ENCODE measurements at regions not wholly inside any gene's neighbourhood (a gene's known extent, or its start where the extent isn't known, plus 50 kb on each side); places are given as distances from the start of the nearest gene placed in this dataset.

DNA sequence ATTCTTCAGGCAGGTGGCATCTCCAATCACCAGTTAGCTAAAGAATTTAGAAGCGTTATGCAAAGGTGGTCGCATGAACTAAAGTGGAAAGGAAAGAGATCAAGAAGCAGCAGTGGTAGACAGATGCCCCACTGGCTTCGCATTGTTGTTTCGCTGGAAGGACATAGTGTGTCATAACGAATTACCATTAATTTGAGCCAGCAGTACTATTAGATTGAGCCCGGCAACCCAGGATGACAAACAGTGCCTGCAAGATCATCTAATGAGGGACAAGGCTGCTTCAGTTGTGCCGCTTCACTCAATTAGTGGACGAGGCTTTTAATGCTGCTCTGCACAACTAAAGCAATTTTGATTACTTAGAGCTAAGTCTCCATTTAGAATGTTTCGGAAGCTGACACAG is 274.5 kb upstream of the SOX5 start:
- no peak for DNase-seq (ENCODE audit: low spot score)

DNA sequence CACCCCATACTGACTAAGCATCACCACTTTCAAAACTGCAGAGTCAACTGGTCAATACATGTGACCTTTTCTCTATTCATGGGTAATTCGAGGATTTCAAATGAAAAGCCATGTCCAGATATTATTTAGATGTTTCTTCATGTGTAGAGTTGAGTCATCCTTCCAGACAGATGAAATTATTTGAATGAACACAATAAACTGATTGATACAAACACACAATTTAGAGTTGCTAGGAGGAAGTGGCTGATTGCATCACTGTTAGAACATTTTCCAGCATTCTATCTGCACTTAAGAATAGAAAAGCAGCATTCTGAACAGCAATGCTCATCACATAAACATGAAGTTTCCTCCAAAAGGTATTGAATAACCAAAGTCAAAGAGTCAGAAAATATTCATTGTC is 273.5 kb upstream of the SOX5 start:
- no peak for DNase-seq (ENCODE audit: low spot score)

DNA sequence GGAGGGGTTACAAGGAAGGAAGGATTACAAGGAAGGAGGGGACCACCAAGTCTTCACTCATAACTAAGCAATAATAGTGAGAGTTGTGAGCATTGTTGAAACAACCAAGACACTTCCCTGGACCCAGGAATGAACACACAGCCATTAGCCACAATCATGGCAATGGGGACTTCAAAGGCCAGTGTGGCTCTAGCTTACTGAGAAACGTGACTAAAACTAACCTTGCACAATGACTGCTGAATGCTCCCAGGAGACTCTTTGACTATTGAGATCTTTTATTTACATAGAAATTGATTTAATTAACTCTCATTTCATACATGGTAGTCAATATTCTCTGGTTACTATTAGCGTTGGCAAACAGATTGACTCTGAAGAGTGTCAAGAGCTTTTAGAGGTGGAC is 263.0 kb upstream of the SOX5 start:
- DNase-seq (ENCODE audit: low spot score), result no peak

DNA sequence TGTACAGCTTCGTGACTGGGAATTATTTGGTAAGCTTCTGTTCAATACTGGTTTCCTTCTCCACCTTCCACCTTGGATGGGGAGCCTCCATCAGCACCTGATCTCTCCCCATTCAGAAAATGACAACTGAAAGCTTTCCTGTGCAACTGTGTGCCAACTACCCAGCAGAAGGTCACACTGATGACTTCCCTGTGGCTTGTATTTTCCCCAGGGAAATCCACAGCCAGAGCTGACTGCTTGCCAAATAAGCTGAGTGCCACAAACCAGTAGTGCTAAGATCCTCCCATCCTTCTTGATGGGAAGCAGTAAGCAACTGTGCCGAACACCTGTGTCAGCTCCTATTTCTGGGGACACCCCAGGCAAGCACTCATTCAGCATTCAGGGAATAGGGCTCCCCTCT is 257.2 kb upstream of the SOX5 start:
- DNase-seq (ENCODE audit: low spot score), result no peak

DNA sequence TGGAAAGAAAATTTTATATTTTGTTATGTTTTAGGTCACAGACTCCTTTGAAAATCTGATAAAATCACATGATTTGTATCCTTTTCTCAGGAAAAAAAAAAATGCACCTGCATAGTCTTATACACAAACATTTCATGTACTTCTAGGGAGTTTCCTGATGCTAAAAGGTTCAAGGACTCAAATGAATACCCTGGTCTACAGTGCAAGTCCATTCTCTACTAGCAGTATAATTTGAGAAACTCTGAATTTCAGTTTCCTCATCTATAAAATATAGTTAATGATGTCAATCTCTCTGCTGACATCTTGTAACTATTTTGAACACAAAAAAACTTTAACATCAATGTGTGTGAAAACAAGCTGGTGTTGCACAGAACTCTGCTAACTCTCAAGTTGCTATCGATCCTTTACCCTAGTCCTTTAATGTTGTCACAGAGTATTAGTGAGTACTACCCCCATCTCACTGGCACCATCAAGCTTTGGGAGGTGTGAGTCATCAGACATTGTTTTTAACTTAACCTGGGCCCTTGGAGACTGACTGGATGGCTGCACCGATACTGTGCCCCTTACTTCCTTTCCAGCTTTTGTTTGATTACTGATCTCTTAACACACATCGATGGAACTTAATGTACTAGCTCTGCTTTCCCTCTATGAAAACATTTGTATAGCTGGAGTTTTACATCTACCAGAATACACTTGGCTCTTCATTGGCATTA is 251.9 kb upstream of the SOX5 start:
- DNase-seq (ENCODE audit: low spot score), result no peak

DNA sequence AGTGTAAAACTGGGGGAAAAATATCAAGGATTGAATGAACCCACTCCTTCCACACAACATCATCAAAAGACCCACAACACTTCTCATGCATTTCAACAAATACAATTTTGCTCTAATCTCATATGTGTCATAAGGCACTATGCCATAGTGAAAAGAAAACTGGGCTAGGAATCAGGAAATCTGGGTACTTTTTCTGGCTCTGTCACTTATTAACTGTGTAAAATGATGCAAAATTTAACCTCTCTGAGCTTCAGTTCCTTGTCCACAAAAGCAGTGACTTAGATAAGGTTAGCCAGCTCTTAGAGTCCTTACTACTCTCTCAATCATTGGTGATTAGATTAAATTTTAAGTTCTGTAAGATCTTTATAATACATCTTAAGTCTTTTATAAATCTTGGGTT is 250.5 kb upstream of the SOX5 start:
- DNase-seq (ENCODE audit: low spot score), result no peak

DNA sequence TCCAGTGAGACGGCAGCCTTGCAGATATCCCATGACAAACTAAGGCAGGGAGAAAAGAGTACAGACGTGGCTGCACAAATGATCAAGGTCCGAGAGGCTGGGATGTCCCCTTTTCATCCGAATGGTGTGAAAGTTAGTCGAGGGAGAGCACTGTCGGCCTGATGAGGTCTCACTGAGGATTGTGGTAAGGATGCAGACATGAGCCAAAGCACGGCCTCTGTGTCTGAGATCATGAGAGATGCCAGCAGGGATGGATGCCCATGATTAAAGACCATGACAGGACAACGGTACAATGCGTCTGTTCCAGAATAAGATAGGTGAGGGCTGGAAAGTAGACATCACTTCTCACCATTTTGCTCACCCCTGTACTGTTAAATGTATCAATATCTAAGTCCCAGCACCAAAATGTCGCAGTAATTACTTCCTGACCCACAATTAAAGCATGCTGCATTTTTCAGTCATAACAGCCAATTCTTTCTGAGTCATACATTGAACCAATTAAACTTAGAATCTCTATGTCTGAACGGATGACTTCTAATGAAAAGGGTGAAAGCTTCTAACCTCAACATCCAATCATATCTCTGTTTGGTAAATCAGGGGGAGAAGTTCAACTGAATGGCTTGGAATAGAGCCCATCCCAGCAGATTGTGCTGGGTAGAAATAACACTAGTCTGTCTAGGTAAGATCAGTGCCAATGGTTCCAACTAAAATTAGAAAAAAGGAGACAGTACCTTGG is 249.6 kb upstream of the SOX5 start:
- no peak for DNase-seq (ENCODE audit: low spot score)

DNA sequence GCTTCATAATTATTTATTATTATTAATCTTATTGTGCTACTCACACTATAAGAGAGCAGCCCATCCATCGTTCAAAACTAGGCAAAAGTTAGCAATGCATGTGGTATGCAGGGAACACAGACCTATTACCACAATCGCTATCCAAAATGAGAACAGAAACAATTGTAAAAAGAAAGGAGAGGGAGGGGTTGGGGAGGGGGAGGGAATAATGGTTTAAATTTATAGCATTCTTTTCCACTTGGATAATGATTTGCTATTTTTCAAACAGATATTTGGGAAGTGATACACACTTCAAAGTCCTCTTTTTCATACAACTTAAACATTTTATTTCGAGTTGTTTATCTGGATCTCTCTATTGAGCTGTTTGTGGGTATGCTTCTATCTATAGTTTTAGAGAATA is 248.6 kb upstream of the SOX5 start:
- no peak for DNase-seq (ENCODE audit: low spot score)

DNA sequence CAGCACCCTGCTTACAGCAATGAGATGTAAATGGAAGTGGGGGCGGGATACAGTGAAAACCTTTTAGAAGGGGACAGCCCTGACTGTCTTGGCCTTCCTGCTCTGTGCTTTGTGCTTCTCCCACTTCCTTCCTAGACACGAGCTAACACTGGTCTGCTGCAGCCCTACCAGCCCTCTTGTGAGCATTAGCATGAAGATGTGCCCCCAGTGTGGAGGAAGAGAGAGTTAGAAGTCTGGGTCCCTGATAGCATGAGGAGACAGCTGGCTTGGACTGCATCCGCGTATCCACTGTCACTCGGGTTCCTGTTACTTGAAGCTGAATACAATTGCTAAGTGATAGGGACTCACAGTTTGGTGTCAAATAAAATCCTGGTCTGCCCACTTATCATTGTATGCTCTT is 248.1 kb upstream of the SOX5 start:
- no peak for DNase-seq (ENCODE audit: low spot score)

DNA sequence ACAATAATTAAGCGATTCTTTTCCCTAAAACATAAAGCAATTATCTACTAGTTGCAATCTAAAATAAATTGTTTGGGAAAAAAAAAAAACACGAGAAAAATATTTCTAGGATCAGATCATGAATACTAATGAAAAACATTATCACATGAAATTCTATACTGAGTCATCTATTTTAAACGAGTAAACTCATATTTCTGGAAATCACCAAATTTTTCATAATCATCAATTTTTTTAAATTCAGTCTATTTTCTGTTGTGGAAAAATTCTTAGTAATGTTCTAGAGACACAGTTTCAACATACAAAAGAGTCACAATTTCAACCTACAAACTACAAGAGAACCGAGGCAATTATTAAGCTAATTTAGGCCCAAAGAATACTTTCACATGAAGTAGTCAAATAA is 245.6 kb upstream of the SOX5 start:
- DNase-seq (ENCODE audit: low spot score), result no peak

DNA sequence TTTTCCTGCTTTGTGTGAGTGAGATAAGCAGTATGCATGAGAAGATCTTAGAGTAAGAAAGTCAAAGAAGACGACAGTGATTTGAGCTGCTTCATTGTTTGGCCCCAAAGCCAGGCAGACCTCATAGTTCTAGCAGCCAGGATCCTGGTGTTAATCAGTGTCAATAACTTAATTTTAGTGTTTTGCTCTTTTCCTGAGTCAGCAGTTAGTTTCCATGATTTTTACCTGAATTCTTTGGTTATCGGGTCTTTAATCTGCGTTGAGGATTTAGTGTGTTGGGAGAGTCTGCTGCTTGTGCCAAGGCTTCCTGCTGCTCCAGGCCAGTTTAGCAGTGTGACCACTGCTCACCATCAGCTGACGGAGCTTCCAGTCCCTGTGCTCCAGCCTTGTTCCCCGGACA is 241.6 kb upstream of the SOX5 start:
- DNase-seq (ENCODE audit: low spot score), result no peak

DNA sequence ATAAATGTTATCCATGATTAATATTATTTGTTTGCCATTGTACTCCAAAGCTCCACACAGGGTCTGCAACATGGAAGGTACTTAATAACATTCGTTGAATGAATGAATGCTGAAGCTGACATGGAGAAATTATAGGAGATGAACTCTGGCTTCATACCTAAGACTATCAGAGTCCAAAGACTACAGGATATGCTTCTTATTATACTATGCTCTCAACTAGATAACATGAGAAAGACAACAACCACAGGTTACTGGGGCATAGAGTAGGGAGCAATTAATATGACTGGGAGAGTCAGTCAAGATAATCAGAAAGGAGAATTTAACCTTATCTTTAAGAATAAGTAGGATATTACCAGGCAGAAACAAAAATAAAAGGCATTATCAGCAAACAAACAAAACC is 236.3 kb upstream of the SOX5 start:
- DNase-seq (ENCODE audit: low spot score), result no peak

DNA sequence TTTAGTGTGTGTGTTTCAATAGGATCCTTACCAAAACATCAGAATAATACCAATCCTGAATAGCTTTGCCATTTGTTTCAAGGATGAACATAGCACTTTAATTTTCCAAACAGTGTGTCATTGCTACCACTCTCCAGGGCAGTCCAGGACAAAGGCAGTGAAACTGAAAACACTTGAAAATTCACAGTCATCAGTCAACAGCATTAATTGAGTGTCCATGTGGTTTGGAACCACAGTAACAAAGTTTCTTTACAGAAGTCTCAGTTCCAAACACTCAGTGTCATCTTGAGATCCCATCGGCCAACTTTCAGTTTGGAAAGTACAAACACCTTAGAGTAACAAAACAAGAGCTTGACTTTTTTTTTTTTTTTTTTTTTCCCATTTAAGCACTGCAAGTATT is 228.4 kb upstream of the SOX5 start:
- no peak for DNase-seq (ENCODE audit: low spot score)

DNA sequence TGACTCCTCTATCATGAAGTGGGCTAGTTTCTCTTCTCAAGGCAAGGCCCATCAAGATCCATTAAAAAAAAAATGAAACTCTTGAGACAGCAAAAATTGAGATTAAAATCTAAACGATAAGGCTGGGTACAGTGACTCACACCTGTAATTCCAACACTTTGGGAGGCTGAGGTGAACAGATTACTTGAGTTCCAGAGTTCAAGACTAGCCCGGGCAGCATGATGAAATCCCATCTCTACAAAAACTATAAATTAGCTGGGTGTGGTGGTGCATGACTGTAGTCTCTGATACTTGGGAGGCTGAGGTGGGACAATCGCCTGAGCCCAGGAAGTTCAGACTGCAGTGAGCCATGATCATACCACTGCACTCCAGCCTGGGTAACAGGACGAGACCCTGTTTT is 226.5 kb upstream of the SOX5 start:
- no peak for DNase-seq (ENCODE audit: low spot score)

DNA sequence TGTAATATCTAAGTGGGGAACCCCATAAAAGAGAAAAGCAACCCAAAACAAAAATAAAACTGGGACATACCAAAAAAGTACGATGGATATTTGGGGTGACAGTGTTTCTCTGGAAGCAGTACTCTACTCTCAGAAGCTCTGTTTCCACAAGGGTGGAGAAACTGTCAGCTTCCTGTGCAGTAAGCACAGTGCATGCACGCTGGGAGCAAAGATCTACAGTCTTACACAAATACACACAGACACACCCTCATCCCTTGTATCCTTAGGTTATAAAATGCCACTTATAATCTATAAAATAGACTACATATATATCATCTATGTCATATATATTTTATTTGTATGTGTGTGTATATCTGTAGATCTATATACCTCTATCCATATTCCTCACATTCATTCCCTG is 225.8 kb upstream of the SOX5 start:
- no peak for DNase-seq (ENCODE audit: low spot score)

DNA sequence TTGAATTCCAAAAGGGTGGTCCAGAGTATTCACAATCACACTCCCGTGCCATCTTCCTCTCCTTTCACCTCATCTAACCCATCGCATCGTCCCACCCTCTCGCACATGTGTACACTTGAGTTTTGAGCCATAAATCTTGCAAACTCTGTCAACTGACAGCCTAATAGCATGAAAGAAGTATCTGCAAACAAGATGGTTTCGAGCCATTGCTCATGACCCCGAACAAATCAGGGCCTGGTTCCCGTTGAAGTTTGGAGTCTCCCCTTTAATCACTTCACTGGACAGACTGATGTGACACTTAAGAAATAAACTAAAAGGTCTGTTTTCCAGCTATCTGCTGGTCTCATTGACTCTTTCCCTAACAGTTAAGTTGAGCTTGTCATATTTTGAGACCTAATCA is 223.6 kb upstream of the SOX5 start:
- no peak for DNase-seq (ENCODE audit: low spot score)

DNA sequence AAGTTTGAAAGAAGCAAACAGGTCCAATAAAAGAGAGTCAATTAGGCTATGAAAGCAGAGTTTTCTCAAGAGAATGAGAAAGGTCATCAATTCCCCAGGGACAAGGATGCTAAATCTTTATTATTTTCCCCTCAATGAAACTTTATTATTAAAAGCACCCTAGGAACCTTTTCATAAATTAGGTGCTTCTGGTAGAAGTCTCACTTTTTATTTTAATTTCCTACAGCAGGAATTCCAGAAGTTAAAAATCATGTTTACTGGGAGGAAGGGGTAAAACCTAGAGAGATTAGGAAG is 223.2 kb upstream of the SOX5 start:
- DNase-seq (ENCODE audit: low spot score), result no peak

DNA sequence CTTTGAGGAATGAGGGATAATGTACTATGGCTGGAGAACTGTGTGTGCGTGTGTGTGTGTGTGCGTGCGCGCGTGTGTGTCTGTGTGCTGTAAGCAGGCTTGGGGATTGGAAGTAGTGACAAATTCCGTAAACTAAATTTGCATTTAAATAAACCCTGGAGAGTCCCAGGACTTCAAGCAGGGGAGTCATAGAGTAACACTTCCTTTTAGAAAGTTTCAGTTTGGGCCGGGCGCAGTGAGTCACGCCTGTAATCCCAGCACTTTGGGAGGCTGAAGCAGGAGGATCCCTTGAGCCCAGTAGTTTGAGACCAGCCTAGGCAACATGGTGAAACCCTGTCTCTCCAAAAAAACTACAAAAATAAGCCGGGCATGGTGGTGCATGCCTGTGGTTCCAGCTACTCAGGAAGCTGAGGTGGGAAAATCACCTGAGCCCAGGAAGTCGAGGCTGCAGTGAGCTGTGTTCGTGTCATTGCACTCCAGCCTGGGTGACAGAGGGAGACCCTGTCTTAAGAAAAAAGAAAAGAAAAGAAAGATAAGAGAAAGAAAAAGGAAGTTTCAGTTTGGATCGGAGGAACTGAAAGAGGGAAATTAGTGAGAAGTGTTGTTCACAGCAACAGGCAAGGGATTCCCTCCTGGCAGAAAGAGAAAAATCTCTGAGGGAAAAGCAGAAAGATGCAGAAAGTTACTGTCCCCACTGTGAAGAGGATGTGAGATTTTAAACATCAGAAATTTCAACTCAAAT is 222.7 kb upstream of the SOX5 start:
- no peak for DNase-seq (ENCODE audit: low spot score)

DNA sequence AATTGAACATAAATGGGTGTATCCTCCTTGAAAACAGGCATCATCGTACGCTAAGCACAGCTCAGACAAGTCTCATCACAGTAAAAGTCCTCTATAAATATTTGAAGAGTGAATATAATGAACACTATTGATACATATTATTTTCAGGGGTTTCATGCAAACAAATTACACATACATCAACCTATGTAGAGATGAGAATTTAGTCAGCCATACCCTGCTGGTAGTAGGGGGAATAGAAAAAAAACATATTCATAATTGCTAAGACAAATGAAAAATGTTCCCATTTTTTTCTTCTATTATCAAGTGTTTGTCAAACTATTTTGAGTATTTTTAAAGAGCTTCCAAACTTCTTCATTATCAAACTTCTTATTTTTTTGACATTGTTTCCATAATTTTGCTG is 205.6 kb upstream of the SOX5 start:
- no peak for DNase-seq (ENCODE audit: low spot score)

DNA sequence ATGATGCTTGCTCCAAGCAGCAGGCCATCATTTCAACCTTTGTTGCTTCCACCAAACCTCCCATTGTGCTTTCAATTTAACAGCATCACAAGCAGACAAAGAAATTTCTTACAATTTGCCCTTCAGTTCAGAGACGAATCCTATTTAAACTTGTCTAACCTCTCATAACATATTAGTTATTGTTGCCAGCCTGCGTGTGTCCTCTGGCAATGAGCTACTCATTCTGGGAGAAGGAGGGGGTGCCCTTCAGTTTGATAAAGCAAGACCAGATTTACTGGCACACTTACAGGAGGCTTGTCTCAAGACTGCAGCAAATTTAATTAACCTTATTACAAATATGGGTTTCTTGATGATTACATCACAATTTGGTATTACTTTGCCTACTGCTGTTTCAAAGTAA is 203.6 kb upstream of the SOX5 start:
- DNase-seq (ENCODE audit: low spot score), result no peak

DNA sequence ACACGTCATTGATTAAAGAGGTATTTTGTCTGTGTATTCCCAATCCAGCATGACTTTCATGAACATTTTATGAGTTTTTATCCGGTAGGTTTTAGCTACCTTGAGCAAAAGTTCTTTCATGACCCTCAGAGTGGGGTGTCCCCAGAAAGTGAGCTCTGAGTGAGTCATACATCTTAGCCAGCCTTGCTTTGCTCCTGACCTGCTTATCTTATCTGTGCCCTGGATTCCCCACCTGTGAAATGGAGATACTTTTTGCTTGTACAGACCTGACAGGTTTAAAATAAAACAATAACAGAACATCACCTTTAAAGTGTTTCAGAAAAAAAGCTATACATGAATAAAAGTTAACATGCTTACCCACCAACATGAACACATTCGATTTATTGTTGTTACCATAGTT is 202.8 kb upstream of the SOX5 start:
- no peak for DNase-seq (ENCODE audit: low spot score)

DNA sequence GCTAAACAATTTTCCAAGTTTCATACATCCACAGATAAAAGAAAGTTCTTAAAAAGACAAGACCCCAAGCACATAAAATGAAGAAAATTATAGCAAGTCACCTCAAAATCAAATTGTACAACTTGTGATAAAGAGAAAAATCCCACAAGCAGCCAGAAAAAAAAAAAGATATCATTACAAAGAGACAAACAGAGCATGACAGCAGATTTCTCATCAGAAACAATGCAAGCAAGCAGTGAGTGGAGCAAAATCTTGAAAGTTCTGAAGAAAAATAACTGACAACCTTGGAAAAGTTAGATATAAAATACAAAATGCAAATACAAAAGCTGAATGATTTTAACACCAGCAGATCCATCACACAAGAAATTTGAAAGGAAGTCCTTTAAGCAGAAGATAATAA is 194.5 kb upstream of the SOX5 start:
- no peak for DNase-seq (ENCODE audit: low spot score)

DNA sequence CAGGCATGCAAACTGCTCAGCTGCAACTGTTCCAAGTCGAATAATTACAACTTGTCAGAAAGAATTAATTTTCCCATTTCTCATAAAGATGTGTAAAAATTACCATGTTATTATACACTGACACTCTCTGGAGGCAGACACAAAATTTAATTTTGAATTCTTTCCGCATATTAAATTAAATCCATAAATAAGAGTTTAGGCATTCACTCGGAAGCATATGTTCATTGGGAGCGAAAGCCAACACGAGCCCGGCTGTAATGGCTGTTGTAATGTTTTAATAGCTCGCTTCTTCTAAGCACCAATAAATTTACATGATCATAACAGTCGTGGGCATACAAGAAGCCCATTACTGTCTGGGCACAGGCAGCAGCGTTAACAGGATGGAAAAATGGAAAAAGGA is 189.6 kb upstream of the SOX5 start:
- DNase-seq (ENCODE audit: low spot score), result no peak

DNA sequence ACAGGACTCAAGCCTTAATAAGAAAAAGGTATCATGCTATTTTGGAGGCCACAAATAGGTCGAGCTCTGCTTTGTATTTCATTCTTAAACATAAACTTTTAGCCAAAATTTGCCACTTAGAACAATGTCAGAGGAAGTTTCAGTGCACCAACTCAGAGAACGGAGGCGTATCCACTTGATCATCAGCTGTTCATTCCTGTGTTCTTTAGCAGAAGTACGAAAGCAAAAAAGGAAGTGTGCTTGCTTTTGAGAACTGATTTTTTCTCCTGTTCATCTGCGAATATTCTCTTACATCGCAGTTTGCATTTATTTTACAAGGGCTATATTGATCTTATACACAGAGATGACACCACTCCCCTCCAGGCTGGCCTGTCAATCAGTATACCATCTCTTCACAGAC is 188.6 kb upstream of the SOX5 start:
- DNase-seq (ENCODE audit: low spot score), result no peak
